ENCODE measurements at regions not wholly inside any gene's neighbourhood (a gene's known extent, or its start where the extent isn't known, plus 50 kb on each side); places are given as distances from the start of the nearest gene placed in this dataset.

GRCh38 chr22:47629791-47630655 is 867.6 kb downstream of the TBC1D22A start:
- TF ChIP-seq CTCF (tag by site-specific recombination; IDR thresholded peaks at IDR 0.05) (no peak), ZBTB1 (tag by site-specific recombination; IDR thresholded peaks at IDR 0.05) (no peak), ZNF449 (tag by site-specific recombination; IDR thresholded peaks at IDR 0.05) (no peak), ZNF626 (tag by site-specific recombination; IDR thresholded peaks at IDR 0.05) (no peak), SETDB1 (IDR thresholded peaks at IDR 0.05; ENCODE audit: insufficient read length, low read length) (no peak), ZNF211 (tag by site-specific recombination; IDR thresholded peaks at IDR 0.05; ENCODE audit: low read depth) (no peak), ZNF510 (tag by site-specific recombination; IDR thresholded peaks at IDR 0.05; ENCODE audit: insufficient replicate concordance) (no peak), ZNF18 (tag by site-specific recombination; IDR thresholded peaks at IDR 0.05) (no peak), ZNF280D (tag by site-specific recombination; IDR thresholded peaks at IDR 0.05) (no peak), ZNF654 (tag by site-specific recombination; IDR thresholded peaks at IDR 0.05; ENCODE audit: low read depth) (no peak)
